Testis (tissue), 2 donors: ENCODE measurements at regions not wholly inside any gene's neighbourhood (a gene's known extent, or its start where the extent isn't known, plus 50 kb on each side); places are given as distances from the start of the nearest gene placed in this dataset.

Experiments
- POLR2A ChIP-seq: fragments of 450-650 bp; IDR thresholded peaks from one replicate; pipeline ENCODE4 v1.6.1; 2017; ENCODE audit warnings: antibody characterized with exemption, mild to moderate bottlenecking, moderate library complexity
- TF ChIP-seq, protein P1 (sequence below), 3 experiments: fragments of 450-650 bp in 2 of 3; fragments of 200-600 bp in 1 of 3; sonication (generic) in 1 of 3; IDR thresholded peaks; one replicate each; pipeline ENCODE4 v1.5.1; 2016 to 2019; ENCODE audit warnings: antibody characterized with exemption in 3 of 3, mild to moderate bottlenecking in 2 of 3, moderate library complexity in 1 of 3

DNA sequence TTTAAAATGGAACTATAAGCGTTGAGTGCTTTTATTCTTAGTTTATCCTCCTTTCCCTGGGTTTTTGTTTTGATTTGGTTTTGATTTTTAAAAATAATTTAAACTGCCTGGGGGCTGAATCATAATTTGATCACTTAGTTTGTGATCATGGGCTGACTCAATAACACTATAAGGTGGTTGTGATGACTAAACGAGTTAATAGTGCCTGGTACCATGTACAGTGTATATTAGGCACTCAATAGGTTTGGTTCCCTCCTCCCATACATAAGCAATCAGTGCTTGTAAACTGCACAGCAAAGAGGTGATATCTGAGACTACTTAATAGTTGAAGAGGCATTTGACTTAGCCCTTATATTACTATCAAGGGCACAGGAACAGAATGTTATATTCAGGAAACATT, 200.9 kb upstream of the RFC3 start:
- TF ChIP-seq POLR2A, result no peak
- TF ChIP-seq, protein P1, sequence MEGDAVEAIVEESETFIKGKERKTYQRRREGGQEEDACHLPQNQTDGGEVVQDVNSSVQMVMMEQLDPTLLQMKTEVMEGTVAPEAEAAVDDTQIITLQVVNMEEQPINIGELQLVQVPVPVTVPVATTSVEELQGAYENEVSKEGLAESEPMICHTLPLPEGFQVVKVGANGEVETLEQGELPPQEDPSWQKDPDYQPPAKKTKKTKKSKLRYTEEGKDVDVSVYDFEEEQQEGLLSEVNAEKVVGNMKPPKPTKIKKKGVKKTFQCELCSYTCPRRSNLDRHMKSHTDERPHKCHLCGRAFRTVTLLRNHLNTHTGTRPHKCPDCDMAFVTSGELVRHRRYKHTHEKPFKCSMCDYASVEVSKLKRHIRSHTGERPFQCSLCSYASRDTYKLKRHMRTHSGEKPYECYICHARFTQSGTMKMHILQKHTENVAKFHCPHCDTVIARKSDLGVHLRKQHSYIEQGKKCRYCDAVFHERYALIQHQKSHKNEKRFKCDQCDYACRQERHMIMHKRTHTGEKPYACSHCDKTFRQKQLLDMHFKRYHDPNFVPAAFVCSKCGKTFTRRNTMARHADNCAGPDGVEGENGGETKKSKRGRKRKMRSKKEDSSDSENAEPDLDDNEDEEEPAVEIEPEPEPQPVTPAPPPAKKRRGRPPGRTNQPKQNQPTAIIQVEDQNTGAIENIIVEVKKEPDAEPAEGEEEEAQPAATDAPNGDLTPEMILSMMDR (IDR thresholded peaks at IDR 0.05), result no peak
